Stimulated activated CD8-positive, alpha-beta memory T cell treated with anti-CD3 and anti-CD28 coated beads, Interleukin-7, amount 100 ng/mL, for 48 hours (primary cell): ENCODE measurements at regions not wholly inside any gene's neighbourhood (a gene's known extent, or its start where the extent isn't known, plus 50 kb on each side); places are given as distances from the start of the nearest gene placed in this dataset.

Experiments used
- DNase-seq, 2 donors: peaks; one replicate each; pipeline ENCODE4 v3.0.0-alpha.2; 2020; ENCODE audit warnings: low read depth in 1 of 2; ENCODE audit errors: extremely low read depth in 1 of 2

GRCh38 chr16:5895137-5895536 lies 797.5 kb upstream of the EEF2KMT start:
- DNase-seq = no peak

GRCh38 chr16:5891296-5891695 lies 793.7 kb upstream of the EEF2KMT start:
- no peak for DNase-seq

- DNase-seq = no peak
Measured at GRCh38 chr16:5885521-5885920, 787.9 kb upstream of the EEF2KMT start.

GRCh38 chr16:5884996-5885395 lies 787.4 kb upstream of the EEF2KMT start:
- DNase-seq = no peak

GRCh38 chr16:5884339-5884738 lies 786.7 kb upstream of the EEF2KMT start:
- DNase-seq = no peak

GRCh38 chr16:5882087-5882640 lies 784.6 kb upstream of the EEF2KMT start:
- DNase-seq = no peak

- no peak for DNase-seq
Measured at GRCh38 chr16:5875416-5875815, 777.8 kb upstream of the EEF2KMT start.

- DNase-seq = no peak
Measured at GRCh38 chr16:5874899-5875298, 777.3 kb upstream of the EEF2KMT start.

- no peak for DNase-seq
Measured at GRCh38 chr16:5873221-5873620, 775.6 kb upstream of the EEF2KMT start.

- no peak for DNase-seq
Measured at GRCh38 chr16:5870886-5871691, 773.5 kb upstream of the EEF2KMT start.

GRCh38 chr16:5867250-5867649 lies 769.7 kb upstream of the EEF2KMT start:
- DNase-seq = no peak

- DNase-seq = no peak
Measured at GRCh38 chr16:5865236-5865635, 767.6 kb upstream of the EEF2KMT start.

- DNase-seq = no peak
Measured at GRCh38 chr16:5863071-5863606, 765.5 kb upstream of the EEF2KMT start.

- no peak for DNase-seq
Measured at GRCh38 chr16:5862103-5862840, 764.7 kb upstream of the EEF2KMT start.

- DNase-seq = no peak
Measured at GRCh38 chr16:5861241-5861640, 763.6 kb upstream of the EEF2KMT start.

- no peak for DNase-seq
Measured at GRCh38 chr16:5858180-5858579, 760.6 kb upstream of the EEF2KMT start.

GRCh38 chr16:5854027-5854426 lies 756.4 kb upstream of the EEF2KMT start:
- DNase-seq = no peak

- no peak for DNase-seq
Measured at GRCh38 chr16:5852151-5852550, 754.6 kb upstream of the EEF2KMT start.

GRCh38 chr16:5851393-5851982 lies 753.9 kb upstream of the EEF2KMT start:
- no peak for DNase-seq

- DNase-seq = no peak
Measured at GRCh38 chr16:5850632-5851392, 753.2 kb upstream of the EEF2KMT start.

GRCh38 chr16:5845046-5845445 lies 747.5 kb upstream of the EEF2KMT start:
- DNase-seq = no peak
